HepG2 (cell line): ENCODE measurements at regions not wholly inside any gene's neighbourhood (a gene's known extent, or its start where the extent isn't known, plus 50 kb on each side); places are given as distances from the start of the nearest gene placed in this dataset.

ENCODE experiments used
- ATAC-seq: fragments of 200-7000 bp; cut with Tn5 transposase; 3 replicates; pipeline ENCODE4 v1.9.1; 2020; ENCODE audit warnings: mild to moderate bottlenecking, moderate library complexity
- BruUV-seq: library from RNA; stranded (reverse); fragments of 400-500 nt; replicated peaks from 2 replicates; lab custom pipeline; 2021; lab: Mats Ljungman, UMichigan
- CTCF ChIA-PET: fragments of 300-600 bp; formaldehyde crosslinking; extraction: SDS; loops from one replicate; lab custom pipeline; 2021; ENCODE audit warnings: low total read pairs, inconsistent platforms, low intra/inter-chr PET ratio; lab: Yijun Ruan, JAX
- POLR2A ChIA-PET: fragments of 350-600 bp; sonication (Branson Sonifier 250); formaldehyde crosslinking; loops from one replicate; lab custom pipeline; 2020; ENCODE audit warnings: antibody characterized with exemption, inconsistent platforms; lab: Yijun Ruan, JAX
- DNase-seq: peaks from one replicate; pipeline ENCODE4 v3.0.0-alpha.2; 2015; ENCODE audit warnings: low spot score
- FAIRE-seq: peaks from 3 replicates; lab custom pipeline; 2011; peaks lifted over from hg19 to GRCh38; lab: Jason Lieb, UNC
- H2AFZ ChIP-seq: one replicate; pipeline ENCODE4 v1.6.1; 2011; ENCODE audit warnings: low read length, inconsistent platforms
- H3K27ac ChIP-seq: fragments of 300-600 bp; 3 replicates; pipeline ENCODE4 v1.8.0; 2011; ENCODE audit warnings: mixed run types, mild to moderate bottlenecking, mixed read lengths, low read length, inconsistent platforms; ENCODE audit not compliant: insufficient read depth; ENCODE audit errors: extremely low read length
- H3K27me3 ChIP-seq, 2 experiments: fragments of 200-600 bp in 1 of 2; 2 replicates in 1 of 2; 3 replicates in 1 of 2; pipeline versions ENCODE4 v1.6.0 to v1.8.0; 2011; ENCODE audit warnings: low read length in 2 of 2, mild to moderate bottlenecking in 2 of 2, moderate library complexity in 2 of 2, inconsistent platforms in 1 of 2; ENCODE audit not compliant: insufficient read depth in 2 of 2, control insufficient read depth in 1 of 2
- H3K36me3 ChIP-seq, 2 experiments: fragments of 200-600 bp in 1 of 2; replicated peaks in 1 of 2; 2 replicates in 1 of 2; 3 replicates in 1 of 2; pipeline versions ENCODE4 v1.5.1 to v1.8.0; 2011; ENCODE audit warnings: low read length in 2 of 2, inconsistent platforms in 1 of 2; ENCODE audit not compliant: insufficient read depth in 2 of 2, control insufficient read depth in 1 of 2
- H3K4me1 ChIP-seq: 2 replicates; pipeline ENCODE4 v1.5.1; 2012; ENCODE audit warnings: low read length, inconsistent platforms; ENCODE audit not compliant: insufficient read depth
- H3K4me2 ChIP-seq: 2 replicates; pipeline ENCODE4 v1.6.0; 2011; ENCODE audit warnings: low read depth, low read length, inconsistent platforms
- H3K4me3 ChIP-seq, 3 experiments: fragments of 200-600 bp in 1 of 3; sonication (generic), shearing (Covaris generic) in 1 of 3; replicated peaks in 1 of 3; 2 replicates each; pipeline ENCODE4 v1.5.1; 2011 to 2016; ENCODE audit warnings: low read length in 3 of 3, inconsistent platforms in 2 of 3, low read depth in 2 of 3, mild to moderate bottlenecking in 2 of 3, control low read depth in 1 of 3, mixed read lengths in 1 of 3; ENCODE audit not compliant: insufficient read depth in 1 of 3
- H3K79me2 ChIP-seq: one replicate; pipeline ENCODE4 v1.6.1; 2011; ENCODE audit warnings: low read length, inconsistent platforms; ENCODE audit not compliant: insufficient read depth
- H3K9ac ChIP-seq: 2 replicates; pipeline ENCODE4 v1.6.0; 2011; ENCODE audit warnings: mild to moderate bottlenecking, low read depth, low read length, inconsistent platforms; ENCODE audit not compliant: insufficient read depth
- H3K9me3 ChIP-seq: 2 replicates; pipeline ENCODE4 v1.5.1; 2012; ENCODE audit warnings: mild to moderate bottlenecking, low read length
- H4K20me1 ChIP-seq: 2 replicates; pipeline ENCODE4 v1.6.0; 2011; ENCODE audit warnings: inconsistent platforms, mild to moderate bottlenecking, low read length, moderate library complexity; ENCODE audit not compliant: insufficient read depth
- CHCHD3 ChIP-seq: sonication (generic); formaldehyde crosslinking; IDR thresholded peaks from 2 replicates; pipeline ENCODE4 v1.8.0; 2022; ENCODE audit warnings: mild to moderate bottlenecking, missing genetic modification reagents, moderate library complexity
- CHD2 ChIP-seq: IDR thresholded peaks from 2 replicates; pipeline ENCODE4 v1.6.1; 2011; ENCODE audit warnings: low read depth, low read length, improper control_type of control experiment
- EZH2 ChIP-seq: conservative IDR thresholded peaks from 2 replicates; pipeline ENCODE4 v1.6.1; 2012; ENCODE audit warnings: mild to moderate bottlenecking, low read depth, low read length, moderate library complexity
- FLYWCH1 ChIP-seq: sonication (generic); formaldehyde crosslinking; IDR thresholded peaks from 2 replicates; pipeline ENCODE4 v1.8.1; 2023; ENCODE audit warnings: mild to moderate bottlenecking, missing genetic modification reagents
- GLI4 ChIP-seq: sonication (generic); formaldehyde crosslinking; IDR thresholded peaks from 2 replicates; pipeline ENCODE4 v1.5.1; 2020; ENCODE audit warnings: missing genetic modification reagents, mild to moderate bottlenecking, moderate library complexity, borderline replicate concordance
- HIVEP1 ChIP-seq: sonication (generic); formaldehyde crosslinking; IDR thresholded peaks from 2 replicates; pipeline ENCODE4 v1.4.0; 2020; ENCODE audit warnings: mild to moderate bottlenecking, missing genetic modification reagents
- HMG20B ChIP-seq: conservative IDR thresholded peaks from 2 replicates; pipeline ENCODE4 v1.6.1; 2016; ENCODE audit warnings: missing genetic modification reagents, missing compliant biosample characterization
- HNRNPK ChIP-seq: fragments of 200-400 bp; formaldehyde crosslinking; IDR thresholded peaks from 2 replicates; pipeline ENCODE4 v1.6.1; 2018; ENCODE audit warnings: low read length, low read depth, moderate library complexity, mild to moderate bottlenecking; ENCODE audit not compliant: poor library complexity, severe bottlenecking
- IKZF1 ChIP-seq: fragments of 450-650 bp; IDR thresholded peaks from 2 replicates; pipeline ENCODE4 v1.7.1; 2016
- KLF15 ChIP-seq: sonication (generic); formaldehyde crosslinking; IDR thresholded peaks from 2 replicates; pipeline ENCODE4 v1.8.1; 2023; ENCODE audit warnings: borderline replicate concordance, mild to moderate bottlenecking, inconsistent platforms, missing genetic modification reagents, mixed read lengths
- MTA3 ChIP-seq: sonication (generic); formaldehyde crosslinking; IDR thresholded peaks from 2 replicates; pipeline ENCODE4 v1.4.0; 2020; ENCODE audit warnings: missing genetic modification reagents
- NCOA2 ChIP-seq: sonication (generic); formaldehyde crosslinking; IDR thresholded peaks from 2 replicates; pipeline ENCODE4 v1.8.0; 2022; ENCODE audit warnings: inconsistent platforms
- RFX5 ChIP-seq: IDR thresholded peaks from 2 replicates; pipeline ENCODE4 v1.6.1; 2011; ENCODE audit warnings: low read depth, low read length, improper control_type of control experiment
- TAF1 ChIP-seq: sonication (generic); formaldehyde crosslinking; IDR thresholded peaks from 2 replicates; pipeline ENCODE4 v1.4.0; 2020; ENCODE audit warnings: missing genetic modification reagents
- ZBTB3 ChIP-seq: sonication (generic); formaldehyde crosslinking; IDR thresholded peaks from 2 replicates; pipeline ENCODE4 v1.4.0; 2020; ENCODE audit warnings: low read depth, mild to moderate bottlenecking, moderate library complexity, missing genetic modification reagents, borderline replicate concordance
- ZNF550 ChIP-seq: sonication (generic); formaldehyde crosslinking; IDR thresholded peaks from 2 replicates; pipeline ENCODE4 v1.4.0; 2020; ENCODE audit warnings: mild to moderate bottlenecking, missing genetic modification reagents, borderline replicate concordance
- ZNF562 ChIP-seq: sonication (generic); formaldehyde crosslinking; IDR thresholded peaks from 2 replicates; pipeline ENCODE4 v1.8.0; 2022; ENCODE audit warnings: missing genetic modification reagents, borderline replicate concordance
- ZNF564 ChIP-seq: sonication (generic); formaldehyde crosslinking; IDR thresholded peaks from 2 replicates; pipeline ENCODE4 v1.8.1; 2023; ENCODE audit warnings: mild to moderate bottlenecking, missing genetic modification reagents
- ZNF879 ChIP-seq: sonication (generic); formaldehyde crosslinking; IDR thresholded peaks from 2 replicates; pipeline ENCODE4 v1.8.1; 2023; ENCODE audit warnings: missing genetic modification reagents
- ZSCAN20 ChIP-seq: sonication (generic); formaldehyde crosslinking; IDR thresholded peaks from 2 replicates; pipeline ENCODE4 v1.4.0; 2020; ENCODE audit warnings: missing genetic modification reagents, mild to moderate bottlenecking, borderline replicate concordance
- WGBS: methylation state at CpG from one replicate; pipeline ENCODE4 v1.1.6; 2017; ENCODE audit warnings: low lambda C conversion rate; 5-methylcytosine and 5-hydroxymethylcytosine counted together
- in situ Hi-C: cut with HindIII; loops from 2 replicates; pipeline ENCODE4 v1.10.0; 2017; ENCODE audit warnings: low pct_unique_long_range_greater_than_20kb; ENCODE audit not compliant: extremely low pct_ligation_motif_present
- intact Hi-C: fragments of 100-400 bp; cut with micrococcal nuclease; formaldehyde crosslinking; loops from one replicate; pipeline ENCODE4 v1.10.0; 2022; ENCODE audit not compliant: unreplicated experiment
- TF ChIP-seq, protein P1 (sequence below): sonication (generic); formaldehyde crosslinking; IDR thresholded peaks from 2 replicates; pipeline ENCODE4 v1.4.0; 2020; ENCODE audit warnings: missing genetic modification reagents, mild to moderate bottlenecking, borderline replicate concordance
- TF ChIP-seq, protein P2 (sequence below): sonication (generic); formaldehyde crosslinking; IDR thresholded peaks from 2 replicates; pipeline ENCODE4 v1.8.1; 2023; ENCODE audit warnings: mild to moderate bottlenecking, missing genetic modification reagents, borderline replicate concordance
- TF ChIP-seq, protein P3 (sequence below): IDR thresholded peaks from 2 replicates; pipeline ENCODE4 v1.6.1; 2012; ENCODE audit warnings: low read depth, low read length, improper control_type of control experiment

DNA sequence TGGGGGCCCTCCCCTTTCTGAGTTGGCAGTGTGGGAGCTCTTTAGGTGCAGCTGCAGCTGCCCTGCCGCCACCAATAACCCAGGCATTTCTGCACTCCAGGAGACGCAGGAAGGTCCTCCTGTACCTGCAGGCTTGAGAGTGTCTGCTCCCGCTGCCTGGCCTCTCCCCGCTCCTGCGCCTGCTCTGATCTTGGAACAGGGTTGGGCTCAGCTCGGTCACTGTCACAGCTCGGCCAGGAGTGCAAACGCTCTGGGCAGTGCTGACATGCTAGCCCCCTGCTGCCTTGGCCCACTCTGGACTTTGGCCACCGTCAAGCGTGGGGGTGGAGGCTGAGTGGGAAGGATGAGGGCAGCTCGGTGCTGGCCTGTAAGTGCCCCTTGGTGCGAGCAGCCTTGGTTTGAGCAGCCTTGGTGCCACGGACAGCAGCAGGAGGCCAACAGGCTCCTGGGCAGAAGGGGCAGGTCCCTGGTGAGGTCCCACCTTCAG lies 738.1 kb upstream of the GJE1 start:
- DNase-seq = peak; percentile 20
- Histone ChIP-seq H3K79me2 (no peaks in the 10 kb centered on the region), H3K4me2 (peak overlapping the region; percentile 71), H3K4me3 (peak overlapping the region; percentile 11 to 66 (median 31); a peak in 4 of 6 replicates), H2AFZ (no peak overlapping the region), H3K9ac (no peak overlapping the region), H4K20me1 (no peaks in the 10 kb centered on the region), H3K27ac (no peak overlapping the region), H3K27me3 (no peaks in the 10 kb centered on the region; a peak in 1 of 5 replicates), H3K36me3 (no peaks in the 10 kb centered on the region), H3K9me3 (no peaks in the 10 kb centered on the region), H3K4me1 (no peaks in the 10 kb centered on the region)
- no TSS peak for BruUV-seq
- WGBS = 4% methylated on average over 5 of the region's 13 CpGs
- ChIA-PET CTCF (no interaction called here), POLR2A (no interaction called here)
- ATAC-seq = peak; percentile 97
- in situ Hi-C loops = no loop called here
- FAIRE-seq = no peak
- intact Hi-C loops = no loop called here
- TF ChIP-seq ZSCAN20 (CRISPR knock-in tag) (no peak), ZNF564 (CRISPR knock-in tag) (0 out of 2 replicates have a peak, but pooled peaks have one; percentile 42), CHD2 (no peak), IKZF1 (no peak), ZNF550 (CRISPR knock-in tag) (no peak), ZNF879 (no peak), ZBTB3 (CRISPR knock-in tag) (no peak), ZNF562 (CRISPR knock-in tag) (no peak), HIVEP1 (peak; percentile 26; the same call in 1 of the 2 replicates), TAF1 (no peak), GLI4 (CRISPR knock-in tag) (no peak), CHCHD3 (CRISPR knock-in tag) (peak; percentile 81; the same call in 1 of the 2 replicates), MTA3 (CRISPR knock-in tag) (no peak), KLF15 (no peak), HMG20B (CRISPR knock-in tag) (no peak), NCOA2 (no peak), EZH2 (no peak), FLYWCH1 (no peak), RFX5 (no peak), HNRNPK (no peak)
- TF ChIP-seq, protein P1, sequence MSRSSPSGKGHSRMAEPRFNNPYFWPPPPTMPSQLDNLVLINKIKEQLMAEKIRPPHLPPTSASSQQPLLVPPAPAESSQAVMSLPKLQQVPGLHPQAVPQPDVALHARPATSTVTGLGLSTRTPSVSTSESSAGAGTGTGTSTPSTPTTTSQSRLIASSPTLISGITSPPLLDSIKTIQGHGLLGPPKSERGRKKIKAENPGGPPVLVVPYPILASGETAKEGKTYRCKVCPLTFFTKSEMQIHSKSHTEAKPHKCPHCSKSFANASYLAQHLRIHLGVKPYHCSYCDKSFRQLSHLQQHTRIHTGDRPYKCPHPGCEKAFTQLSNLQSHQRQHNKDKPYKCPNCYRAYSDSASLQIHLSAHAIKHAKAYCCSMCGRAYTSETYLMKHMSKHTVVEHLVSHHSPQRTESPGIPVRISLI (CRISPR knock-in tag) = no peak
- TF ChIP-seq, protein P2, sequence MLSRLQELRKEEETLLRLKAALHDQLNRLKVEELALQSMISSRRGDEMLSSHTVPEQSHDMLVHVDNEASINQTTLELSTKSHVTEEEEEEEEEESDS (CRISPR knock-in tag) = no peak
- TF ChIP-seq, protein P3, sequence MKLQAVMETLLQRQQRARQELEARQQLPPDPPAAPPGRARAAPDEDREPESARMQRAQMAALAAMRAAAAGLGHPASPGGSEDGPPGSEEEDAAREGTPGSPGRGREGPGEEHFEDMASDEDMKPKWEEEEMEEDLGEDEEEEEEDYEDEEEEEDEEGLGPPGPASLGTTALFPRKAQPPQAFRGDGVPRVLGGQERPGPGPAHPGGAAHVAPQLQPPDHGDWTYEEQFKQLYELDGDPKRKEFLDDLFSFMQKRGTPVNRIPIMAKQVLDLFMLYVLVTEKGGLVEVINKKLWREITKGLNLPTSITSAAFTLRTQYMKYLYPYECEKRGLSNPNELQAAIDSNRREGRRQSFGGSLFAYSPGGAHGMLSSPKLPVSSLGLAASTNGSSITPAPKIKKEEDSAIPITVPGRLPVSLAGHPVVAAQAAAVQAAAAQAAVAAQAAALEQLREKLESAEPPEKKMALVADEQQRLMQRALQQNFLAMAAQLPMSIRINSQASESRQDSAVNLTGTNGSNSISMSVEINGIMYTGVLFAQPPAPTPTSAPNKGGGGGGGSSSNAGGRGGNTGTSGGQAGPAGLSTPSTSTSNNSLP = no peak
